ENCODE measurements at regions not wholly inside any gene's neighbourhood (a gene's known extent, or its start where the extent isn't known, plus 50 kb on each side); places are given as distances from the start of the nearest gene placed in this dataset.

GRCh38 chr6:142002825-142003405, 129.8 kb upstream of the GJE1 start:
- TF ChIP-seq CTCF (IDR thresholded peaks at IDR 0.05) (no peak), POLR2A (IDR thresholded peaks at IDR 0.05) (no peak)
